CD4-positive, alpha-beta T cell treated with Interferon alpha-2 for 1 hour (primary cell): ENCODE measurements at regions not wholly inside any gene's neighbourhood (a gene's known extent, or its start where the extent isn't known, plus 50 kb on each side); places are given as distances from the start of the nearest gene placed in this dataset.
"Not testable (repeated sequence)": the region's sequence is repeated elsewhere in the genome, so short reads cannot be mapped to it uniquely, and the experiment has no call there.

ENCODE experiments used
- DNase-seq, 2 donors: peaks; one replicate each; pipeline ENCODE4 v3.0.0-alpha.2; 2020 to 2022

- no peak for DNase-seq
Observed at GRCh38 chr3:101999177-101999779, 150.0 kb downstream of the NFKBIZ start.

GRCh38 chr3:102000620-102001209, 151.4 kb downstream of the NFKBIZ start:
- DNase-seq = no peak

GRCh38 chr3:102002056-102002455, 152.7 kb downstream of the NFKBIZ start:
- DNase-seq = no peak

- no peak for DNase-seq
Observed at GRCh38 chr3:102004561-102004960, 155.2 kb downstream of the NFKBIZ start.

- DNase-seq = no peak
Observed at GRCh38 chr3:102005551-102005950, 156.2 kb downstream of the NFKBIZ start.

GRCh38 chr3:102006812-102007485, 157.6 kb downstream of the NFKBIZ start:
- no peak for DNase-seq

- not testable (repeated sequence) for DNase-seq
Observed at GRCh38 chr3:102008436-102008835, 159.1 kb downstream of the NFKBIZ start.

- no peak for DNase-seq
Observed at GRCh38 chr3:102016417-102016816, 167.1 kb downstream of the NFKBIZ start.

GRCh38 chr3:102017784-102018183, 168.5 kb downstream of the NFKBIZ start:
- DNase-seq = no peak

- DNase-seq = peak in 1 of 2 donors; percentile 25
Observed at GRCh38 chr3:102018551-102018950, 169.2 kb downstream of the NFKBIZ start.

GRCh38 chr3:102020735-102021134, 171.4 kb downstream of the NFKBIZ start:
- DNase-seq = no peak

GRCh38 chr3:102024270-102024904, 175.1 kb downstream of the NFKBIZ start:
- no peak for DNase-seq

GRCh38 chr3:102025606-102026270, 176.4 kb downstream of the NFKBIZ start:
- DNase-seq = no peak

GRCh38 chr3:102026656-102027055, 177.3 kb downstream of the NFKBIZ start:
- DNase-seq = no peak

- DNase-seq = no peak
Observed at GRCh38 chr3:102030661-102031060, 181.3 kb downstream of the NFKBIZ start.

- DNase-seq = no peak
Observed at GRCh38 chr3:102031834-102032233, 182.5 kb downstream of the NFKBIZ start.

- DNase-seq = no peak
Observed at GRCh38 chr3:102032491-102033383, 183.4 kb downstream of the NFKBIZ start.

GRCh38 chr3:102034639-102035451, 185.5 kb downstream of the NFKBIZ start:
- DNase-seq = no peak

GRCh38 chr3:102036017-102036416, 186.7 kb downstream of the NFKBIZ start:
- no peak for DNase-seq

- DNase-seq = no peak
Observed at GRCh38 chr3:102036472-102036871, 187.2 kb downstream of the NFKBIZ start.

- DNase-seq = no peak
Observed at GRCh38 chr3:102037209-102037608, 187.9 kb downstream of the NFKBIZ start.
